VCaP (cell line): ENCODE measurements at regions not wholly inside any gene's neighbourhood (a gene's known extent, or its start where the extent isn't known, plus 50 kb on each side); places are given as distances from the start of the nearest gene placed in this dataset.

Experiments
- H3K27ac ChIP-seq: fragments of 450-650 bp; 2 replicates; pipeline ENCODE4 v1.5.1; 2017
- TF ChIP-seq, protein P1 (sequence below): fragments of 450-650 bp; conservative IDR thresholded peaks from 2 replicates; pipeline ENCODE4 v1.5.1; 2017; ENCODE audit warnings: mild to moderate bottlenecking, moderate library complexity

GRCh38 chr6:23413327-23414050, 712.5 kb upstream of the NRSN1 start:
- H3K27ac ChIP-seq, result no peak overlapping the region
- TF ChIP-seq, protein P1, sequence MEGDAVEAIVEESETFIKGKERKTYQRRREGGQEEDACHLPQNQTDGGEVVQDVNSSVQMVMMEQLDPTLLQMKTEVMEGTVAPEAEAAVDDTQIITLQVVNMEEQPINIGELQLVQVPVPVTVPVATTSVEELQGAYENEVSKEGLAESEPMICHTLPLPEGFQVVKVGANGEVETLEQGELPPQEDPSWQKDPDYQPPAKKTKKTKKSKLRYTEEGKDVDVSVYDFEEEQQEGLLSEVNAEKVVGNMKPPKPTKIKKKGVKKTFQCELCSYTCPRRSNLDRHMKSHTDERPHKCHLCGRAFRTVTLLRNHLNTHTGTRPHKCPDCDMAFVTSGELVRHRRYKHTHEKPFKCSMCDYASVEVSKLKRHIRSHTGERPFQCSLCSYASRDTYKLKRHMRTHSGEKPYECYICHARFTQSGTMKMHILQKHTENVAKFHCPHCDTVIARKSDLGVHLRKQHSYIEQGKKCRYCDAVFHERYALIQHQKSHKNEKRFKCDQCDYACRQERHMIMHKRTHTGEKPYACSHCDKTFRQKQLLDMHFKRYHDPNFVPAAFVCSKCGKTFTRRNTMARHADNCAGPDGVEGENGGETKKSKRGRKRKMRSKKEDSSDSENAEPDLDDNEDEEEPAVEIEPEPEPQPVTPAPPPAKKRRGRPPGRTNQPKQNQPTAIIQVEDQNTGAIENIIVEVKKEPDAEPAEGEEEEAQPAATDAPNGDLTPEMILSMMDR, result no peak

DNA sequence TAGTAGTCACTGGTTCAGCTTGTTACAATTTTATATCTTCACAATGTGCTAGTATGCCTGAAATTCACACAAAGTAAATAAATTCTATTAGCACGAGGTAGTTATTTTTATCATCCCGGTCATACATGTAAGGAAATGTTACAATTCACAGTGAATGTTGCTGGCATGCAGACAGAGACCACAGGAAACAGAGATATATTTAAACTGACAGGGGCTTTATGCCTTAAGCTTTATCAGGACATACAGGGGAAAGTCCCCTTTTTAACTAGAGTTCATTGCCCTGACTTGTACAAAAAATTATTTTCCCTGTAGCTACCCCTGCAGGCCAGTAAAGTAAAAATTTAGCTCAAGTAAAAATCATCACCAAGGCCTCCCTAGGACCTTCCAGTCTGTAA, 712.0 kb upstream of the NRSN1 start:
- TF ChIP-seq, protein P1, result peak; percentile 51; the same call in 1 of the 2 replicates
- H3K27ac ChIP-seq, result no peak overlapping the region

DNA sequence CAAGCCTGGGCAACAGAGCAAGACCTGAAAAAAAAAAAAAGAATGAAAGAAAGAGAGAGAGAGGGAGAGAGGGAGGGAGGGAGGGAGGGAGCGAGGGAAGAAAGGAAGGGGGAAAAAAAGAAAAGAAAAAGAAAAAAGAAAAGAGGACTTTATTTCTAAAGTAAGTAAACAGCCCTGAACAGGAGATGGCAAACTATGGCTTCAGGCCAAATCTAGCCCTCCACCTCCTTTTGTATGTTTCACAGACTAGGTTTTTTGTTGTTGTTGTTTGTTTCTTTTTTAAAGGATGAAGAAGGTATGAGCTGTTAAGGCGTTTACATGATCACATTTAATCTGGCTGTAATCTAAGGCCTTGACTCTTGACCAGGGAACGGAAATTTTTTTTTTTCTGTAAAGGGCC, 711.1 kb upstream of the NRSN1 start:
- TF ChIP-seq, protein P1, result no peak
- H3K27ac ChIP-seq, result no peak overlapping the region

DNA sequence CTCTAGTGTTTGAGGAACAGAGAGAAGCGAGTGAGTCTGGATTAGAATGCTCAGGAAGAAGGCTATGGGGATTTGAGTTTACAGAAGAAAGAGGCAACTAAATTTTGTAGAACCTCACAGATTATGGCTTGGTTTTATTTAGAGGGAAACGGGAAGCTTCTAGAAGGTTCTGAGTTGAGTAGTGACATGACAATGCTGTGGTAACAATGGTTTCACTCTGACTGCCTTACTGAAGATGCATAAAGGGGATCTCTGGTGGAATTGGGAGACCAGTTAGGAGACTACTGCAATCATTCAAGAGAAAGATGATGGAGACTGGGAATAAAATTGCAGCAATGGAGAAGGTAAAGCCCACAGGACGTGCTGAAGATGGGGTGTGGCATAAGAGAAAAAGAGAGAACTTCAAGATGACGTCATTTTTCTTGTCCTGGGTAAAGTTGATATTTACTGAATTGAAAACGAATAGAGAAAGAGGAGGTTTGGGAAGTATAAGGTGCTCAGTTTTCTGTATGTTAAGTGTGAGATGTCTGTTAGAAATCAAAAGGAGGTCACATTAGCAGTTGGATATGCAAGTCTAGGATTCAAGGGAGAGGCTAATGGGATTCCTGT, 710.1 kb upstream of the NRSN1 start:
- TF ChIP-seq, protein P1, result no peak

GRCh38 chr6:23417133-23417532, 708.9 kb upstream of the NRSN1 start:
- TF ChIP-seq, protein P1, result no peak
- H3K27ac ChIP-seq, result no peak overlapping the region

More for the DNA sequence above, 710.1 kb upstream of the NRSN1 start:
- no peak overlapping the region for H3K27ac ChIP-seq

- H3K27ac ChIP-seq, result peak overlapping the region; percentile 30
- TF ChIP-seq, protein P1, result no peak
Measured at GRCh38 chr6:23418095-23418494, 707.9 kb upstream of the NRSN1 start.

GRCh38 chr6:23419046-23419445, 707.0 kb upstream of the NRSN1 start:
- TF ChIP-seq, protein P1, result no peak
- peak overlapping the region; percentile 30; the same call in 1 of the 2 replicates for H3K27ac ChIP-seq
